Neural progenitor cell (in vitro differentiated cells): ENCODE measurements at regions not wholly inside any gene's neighbourhood (a gene's known extent, or its start where the extent isn't known, plus 50 kb on each side); places are given as distances from the start of the nearest gene placed in this dataset.

Experiments
- EZH2 ChIP-seq: fragments of 200-600 bp; sonication (generic); IDR thresholded peaks from 2 replicates; pipeline ENCODE4 v1.6.1; 2017; ENCODE audit warnings: antibody characterized with exemption, mild to moderate bottlenecking, moderate library complexity
- EZH2phosphoT487 ChIP-seq: fragments of 200-600 bp; sonication (generic); IDR thresholded peaks from 2 replicates; pipeline ENCODE4 v1.6.1; 2017; ENCODE audit warnings: antibody characterized with exemption
- TF ChIP-seq, protein P1 (sequence below): fragments of 200-600 bp; sonication (generic); IDR thresholded peaks from 2 replicates; pipeline ENCODE4 v1.5.1; 2017; ENCODE audit warnings: antibody characterized with exemption, mild to moderate bottlenecking

DNA sequence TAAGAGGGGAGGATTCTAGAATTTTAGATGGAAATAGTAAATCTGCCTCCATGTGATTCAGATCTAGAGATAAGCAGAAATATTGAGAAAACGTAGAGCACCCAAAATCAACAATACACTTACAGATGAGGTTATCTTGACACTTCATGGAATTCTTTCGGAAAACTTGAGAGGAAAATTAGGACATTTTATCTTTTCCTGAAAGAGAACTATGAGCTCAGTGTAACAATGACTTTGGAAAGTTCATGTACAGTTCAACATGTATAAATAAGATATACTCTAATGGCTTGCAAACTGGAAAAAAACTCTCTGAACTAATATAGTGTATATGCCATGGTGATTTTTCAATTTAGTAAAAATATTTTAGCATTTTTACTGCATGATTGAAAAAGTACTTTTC lies 338.1 kb upstream of the NEGR1 start:
- TF ChIP-seq, protein P1, sequence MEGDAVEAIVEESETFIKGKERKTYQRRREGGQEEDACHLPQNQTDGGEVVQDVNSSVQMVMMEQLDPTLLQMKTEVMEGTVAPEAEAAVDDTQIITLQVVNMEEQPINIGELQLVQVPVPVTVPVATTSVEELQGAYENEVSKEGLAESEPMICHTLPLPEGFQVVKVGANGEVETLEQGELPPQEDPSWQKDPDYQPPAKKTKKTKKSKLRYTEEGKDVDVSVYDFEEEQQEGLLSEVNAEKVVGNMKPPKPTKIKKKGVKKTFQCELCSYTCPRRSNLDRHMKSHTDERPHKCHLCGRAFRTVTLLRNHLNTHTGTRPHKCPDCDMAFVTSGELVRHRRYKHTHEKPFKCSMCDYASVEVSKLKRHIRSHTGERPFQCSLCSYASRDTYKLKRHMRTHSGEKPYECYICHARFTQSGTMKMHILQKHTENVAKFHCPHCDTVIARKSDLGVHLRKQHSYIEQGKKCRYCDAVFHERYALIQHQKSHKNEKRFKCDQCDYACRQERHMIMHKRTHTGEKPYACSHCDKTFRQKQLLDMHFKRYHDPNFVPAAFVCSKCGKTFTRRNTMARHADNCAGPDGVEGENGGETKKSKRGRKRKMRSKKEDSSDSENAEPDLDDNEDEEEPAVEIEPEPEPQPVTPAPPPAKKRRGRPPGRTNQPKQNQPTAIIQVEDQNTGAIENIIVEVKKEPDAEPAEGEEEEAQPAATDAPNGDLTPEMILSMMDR, result no peak
- TF ChIP-seq EZH2, result no peak
- no peak for TF ChIP-seq EZH2phosphoT487
